ENCODE measurements at regions not wholly inside any gene's neighbourhood (a gene's known extent, or its start where the extent isn't known, plus 50 kb on each side); places are given as distances from the start of the nearest gene placed in this dataset.
A peak's percentile ranks its signal among the peaks of the same experiment; 100 is the strongest.

DNA sequence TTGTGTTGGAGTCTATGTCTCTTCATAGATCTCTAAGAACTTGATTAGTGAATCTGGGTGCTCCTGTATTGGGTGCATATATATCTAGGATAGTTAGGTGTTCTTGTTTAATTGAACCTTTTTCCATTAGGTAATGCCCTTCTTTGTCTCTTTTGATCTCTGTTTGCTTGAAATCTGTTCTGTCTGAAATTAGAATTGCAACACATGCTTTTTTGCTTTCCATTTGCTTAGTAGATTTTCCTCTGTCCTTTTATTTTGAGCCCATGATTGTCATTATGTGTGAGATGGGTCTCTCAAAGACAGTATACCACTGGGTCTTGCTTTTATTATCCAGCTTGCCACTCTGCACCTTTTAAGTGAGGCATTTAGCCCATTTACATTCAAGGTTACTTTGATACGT, 79.1 kb upstream of the APOOL start (continued):
- TF ChIP-seq NR2F2 (IDR thresholded peaks at IDR 0.05) (no peak), GABPA (IDR thresholded peaks at IDR 0.05 in 1 of 2, conservative IDR thresholded peaks at IDR 0.05 in 1 of 2) (no peak), FOXA2 (IDR thresholded peaks at IDR 0.05) (no peak)

DNA sequence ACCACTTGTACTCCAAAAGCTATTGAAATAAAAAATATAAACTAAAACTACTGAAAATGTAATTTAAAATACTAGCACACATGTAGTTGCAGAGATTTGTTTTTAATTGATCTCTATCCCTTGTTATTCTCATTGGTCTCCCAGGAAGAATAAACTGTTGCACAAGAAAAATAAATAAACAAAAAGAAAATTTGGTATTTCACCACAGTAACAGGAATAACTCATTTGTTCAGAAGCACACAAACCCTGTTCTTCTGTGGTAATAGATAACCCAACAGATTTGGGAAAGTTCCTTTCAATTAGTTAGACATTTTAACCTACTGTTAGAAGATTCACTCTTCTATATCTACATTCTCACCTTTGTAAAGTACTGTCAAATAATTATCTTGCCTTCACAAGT, 70.9 kb upstream of the APOOL start:
- H3K27me3 ChIP-seq (ENCODE audit: control insufficient read depth in 4 of 4, insufficient read depth in 4 of 4, low read length in 3 of 4), result no peaks in the 10 kb centered on the region
- DNase-seq (ENCODE audit: low spot score), result no peak
- peak overlapping the region in 1 of 2 donors; percentile 1 for H3K27ac ChIP-seq (ENCODE audit: low read depth in 1 of 2, low read length in 2 of 2)
- no peaks in the 10 kb centered on the region for H3K9me3 ChIP-seq (ENCODE audit: control insufficient read depth in 4 of 4, low read length in 3 of 4)
- H3K4me1 ChIP-seq (ENCODE audit: control insufficient read depth in 4 of 4, insufficient read depth in 4 of 4, low read length in 3 of 4), result peaks cover 0 to 4% (median 4%) of the 10 kb centered on the region in 4 donors
- H3K9ac ChIP-seq (ENCODE audit: low read depth in 1 of 2, low read length in 2 of 2), result no peak overlapping the region
- TF ChIP-seq HNF4A (conservative IDR thresholded peaks at IDR 0.05), result peak in 1 of 2 donors; percentile 29
- no peak for TF ChIP-seq SP1 (IDR thresholded peaks at IDR 0.05)
- TF ChIP-seq RXRA (IDR thresholded peaks at IDR 0.05), result peak in 1 of 2 donors; percentile 16
- H3K4me3 ChIP-seq (ENCODE audit: low read depth in 1 of 3, low read length in 3 of 3), result no peak overlapping the region
- H3K36me3 ChIP-seq (ENCODE audit: control insufficient read depth in 4 of 4, insufficient read depth in 3 of 4, low read depth in 1 of 4, low read length in 3 of 4), result no peaks in the 10 kb centered on the region

DNA sequence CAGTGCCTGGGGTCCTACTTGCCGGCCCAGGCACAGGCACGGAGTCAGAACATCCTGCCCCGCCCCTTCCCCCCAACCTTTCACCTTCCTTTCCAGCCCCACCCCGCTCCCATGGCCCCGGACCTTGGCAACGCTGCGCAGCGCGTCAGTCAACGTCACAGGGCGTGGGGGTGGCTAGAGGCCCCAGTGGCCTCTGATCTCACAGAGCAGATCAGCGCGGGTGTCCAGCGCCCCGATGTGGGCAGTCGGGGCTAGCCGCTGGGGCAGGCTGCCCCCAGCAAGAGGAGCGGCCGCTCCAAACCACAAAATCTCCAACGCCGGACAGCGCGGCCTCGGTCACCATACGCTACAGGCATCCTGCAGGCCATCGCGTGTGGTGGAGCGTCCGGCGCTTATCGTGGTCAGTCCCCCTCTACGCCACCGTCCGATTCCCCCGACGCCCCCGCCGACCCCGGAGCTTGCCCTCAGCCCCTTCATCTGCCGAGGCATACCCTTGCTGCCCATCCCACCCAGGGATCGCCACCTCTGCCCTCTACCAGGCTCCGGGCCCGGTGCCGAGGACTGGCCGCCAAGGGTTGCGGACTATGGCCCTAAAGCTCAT, 69.6 kb upstream of the APOOL start:
- DNase-seq (ENCODE audit: low spot score), result no peak
- Histone ChIP-seq H3K9ac (ENCODE audit: low read depth in 1 of 2, low read length in 2 of 2) (no peak overlapping the region), H3K9me3 (ENCODE audit: control insufficient read depth in 4 of 4, low read length in 3 of 4) (no peaks in the 10 kb centered on the region), H3K27me3 (ENCODE audit: control insufficient read depth in 4 of 4, insufficient read depth in 4 of 4, low read length in 3 of 4) (no peaks in the 10 kb centered on the region), H3K27ac (ENCODE audit: low read depth in 1 of 2, low read length in 2 of 2) (peak overlapping the region in 1 of 2 donors; percentile 9), H3K4me3 (ENCODE audit: low read depth in 1 of 3, low read length in 3 of 3) (no peak overlapping the region), H3K36me3 (ENCODE audit: control insufficient read depth in 4 of 4, insufficient read depth in 3 of 4, low read depth in 1 of 4, low read length in 3 of 4) (no peaks in the 10 kb centered on the region), H3K4me1 (ENCODE audit: control insufficient read depth in 4 of 4, insufficient read depth in 4 of 4, low read length in 3 of 4) (peaks cover 0 to 4% (median 4%) of the 10 kb centered on the region in 4 donors)
- 88% methylated on average over 46 of the region's 46 CpGs for WGBS
- TF ChIP-seq, protein P1, sequence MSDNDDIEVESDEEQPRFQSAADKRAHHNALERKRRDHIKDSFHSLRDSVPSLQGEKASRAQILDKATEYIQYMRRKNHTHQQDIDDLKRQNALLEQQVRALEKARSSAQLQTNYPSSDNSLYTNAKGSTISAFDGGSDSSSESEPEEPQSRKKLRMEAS (IDR thresholded peaks at IDR 0.05), result no peak
- TF ChIP-seq YY1 (IDR thresholded peaks at IDR 0.05), result no peak
